CD4-positive, alpha-beta T cell treated with Interleukin-6 for 4 hours (primary cell): ENCODE measurements at regions not wholly inside any gene's neighbourhood (a gene's known extent, or its start where the extent isn't known, plus 50 kb on each side); places are given as distances from the start of the nearest gene placed in this dataset.
"Not testable (repeated sequence)": the region's sequence is repeated elsewhere in the genome, so short reads cannot be mapped to it uniquely, and the experiment has no call there.

Source experiments
- DNase-seq: peaks from one replicate; pipeline ENCODE4 v3.0.0-alpha.2; 2020; ENCODE audit warnings: mixed read lengths

DNA sequence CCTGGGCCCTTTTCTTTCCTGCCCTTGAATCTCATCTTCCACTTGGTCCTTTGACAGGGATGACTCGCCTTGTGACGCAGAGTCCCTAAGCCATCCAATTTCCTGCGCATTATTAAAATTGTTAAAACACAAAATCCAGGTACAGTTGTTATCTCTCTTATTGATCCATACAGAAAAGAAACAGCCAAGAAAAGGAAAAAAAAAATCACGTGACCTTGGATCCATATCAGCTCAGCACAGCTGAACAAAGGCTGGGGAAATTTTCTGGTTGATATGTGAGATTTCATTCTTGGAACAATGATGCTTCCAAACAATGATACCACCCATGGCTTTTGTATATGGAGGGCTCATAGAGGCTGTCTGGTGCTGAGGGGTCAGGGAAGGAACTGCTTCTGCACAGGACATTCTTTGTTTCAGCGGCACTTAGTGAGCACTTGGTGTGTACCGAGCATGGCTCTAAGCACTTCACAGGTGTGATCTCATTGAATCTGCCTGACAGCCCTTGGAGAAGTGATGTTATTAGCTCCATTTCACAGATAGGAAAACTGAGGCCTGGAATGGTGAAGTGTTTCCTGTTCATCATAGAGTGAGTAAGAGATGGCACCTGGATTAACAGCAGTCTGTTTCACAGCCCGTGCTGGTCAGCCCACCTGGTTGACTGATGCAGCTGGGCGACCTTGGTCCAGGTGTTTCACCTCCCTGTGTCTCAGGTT lies 155.0 kb upstream of the SULF2 start:
- DNase-seq: no peak

DNA sequence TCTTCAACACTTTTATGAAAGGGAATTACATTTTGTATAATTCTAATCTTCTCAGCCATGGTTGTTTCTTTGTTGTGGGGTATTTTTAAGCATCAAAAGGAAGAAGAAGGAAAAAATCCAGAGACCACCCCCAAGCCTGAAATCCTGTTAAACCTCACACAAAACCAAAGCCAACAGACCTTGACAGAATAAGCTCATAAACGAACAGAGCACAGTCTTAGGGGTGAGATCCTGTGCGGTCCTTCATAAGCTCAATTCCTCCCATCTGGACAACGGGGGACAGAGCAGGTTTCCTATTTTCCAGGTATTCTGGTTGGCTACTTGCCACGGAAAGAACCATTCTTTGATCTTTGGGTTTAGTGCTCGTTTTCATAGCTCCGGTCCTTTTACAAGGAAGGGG lies 151.3 kb upstream of the SULF2 start:
- no peak for DNase-seq

DNA sequence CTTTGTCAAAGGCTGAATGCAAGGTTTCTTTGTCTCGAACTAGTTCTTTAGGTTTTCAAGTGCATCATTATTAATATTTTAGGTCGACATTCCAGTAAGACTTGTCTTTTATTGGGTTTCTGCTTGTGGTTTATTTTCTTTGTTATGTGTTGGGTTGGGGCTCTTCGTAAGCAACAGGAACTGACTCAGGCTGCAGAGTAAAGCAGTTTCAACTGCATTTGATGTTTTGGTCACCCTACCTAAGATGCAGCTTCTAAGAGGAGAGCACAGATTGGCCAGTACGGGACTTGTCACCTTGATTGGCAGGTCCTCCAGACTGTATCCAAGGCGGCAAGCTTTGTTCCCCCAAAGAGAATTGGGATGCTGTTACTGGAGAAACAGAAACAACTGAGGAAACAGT lies 149.5 kb upstream of the SULF2 start:
- DNase-seq: no peak

DNA sequence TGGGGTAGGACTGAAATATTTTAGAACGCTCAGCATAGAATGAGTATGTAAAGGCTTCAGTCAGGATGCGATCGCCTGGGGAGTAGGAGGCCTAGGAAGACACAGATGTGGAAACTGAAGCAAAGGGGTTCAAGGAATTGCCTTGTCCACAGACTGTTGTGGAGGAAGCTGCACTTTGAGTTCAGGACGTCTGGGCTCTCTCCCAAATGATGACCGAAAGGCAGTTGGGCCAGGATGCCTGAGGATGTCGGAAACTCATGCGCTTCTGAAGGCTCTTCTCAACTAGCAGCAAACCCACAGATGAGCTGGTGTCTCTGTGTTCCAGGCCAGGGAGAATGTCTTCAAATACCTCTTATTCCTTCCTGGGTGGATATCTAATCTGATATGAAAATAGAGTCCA lies 146.2 kb upstream of the SULF2 start:
- DNase-seq: no peak

DNA sequence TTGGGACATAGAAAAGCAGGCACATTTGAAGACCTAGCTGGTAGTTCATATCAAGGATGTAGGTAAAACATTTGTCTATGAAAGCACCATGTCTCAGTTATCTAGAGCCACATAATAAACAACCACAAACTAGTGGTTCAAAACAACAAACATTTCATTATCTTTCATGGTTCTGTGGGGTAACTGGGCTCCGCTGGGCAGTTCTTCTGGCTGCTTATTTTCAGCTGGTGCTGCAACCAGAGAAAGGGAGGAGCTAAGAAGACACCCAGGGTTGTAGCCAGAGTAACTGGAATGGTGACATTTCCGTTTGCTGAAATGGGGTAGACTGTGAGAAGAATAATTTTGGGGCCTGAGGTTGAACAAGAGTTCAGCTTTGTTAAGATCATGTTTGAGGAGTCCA lies 145.7 kb upstream of the SULF2 start:
- DNase-seq: no peak

DNA sequence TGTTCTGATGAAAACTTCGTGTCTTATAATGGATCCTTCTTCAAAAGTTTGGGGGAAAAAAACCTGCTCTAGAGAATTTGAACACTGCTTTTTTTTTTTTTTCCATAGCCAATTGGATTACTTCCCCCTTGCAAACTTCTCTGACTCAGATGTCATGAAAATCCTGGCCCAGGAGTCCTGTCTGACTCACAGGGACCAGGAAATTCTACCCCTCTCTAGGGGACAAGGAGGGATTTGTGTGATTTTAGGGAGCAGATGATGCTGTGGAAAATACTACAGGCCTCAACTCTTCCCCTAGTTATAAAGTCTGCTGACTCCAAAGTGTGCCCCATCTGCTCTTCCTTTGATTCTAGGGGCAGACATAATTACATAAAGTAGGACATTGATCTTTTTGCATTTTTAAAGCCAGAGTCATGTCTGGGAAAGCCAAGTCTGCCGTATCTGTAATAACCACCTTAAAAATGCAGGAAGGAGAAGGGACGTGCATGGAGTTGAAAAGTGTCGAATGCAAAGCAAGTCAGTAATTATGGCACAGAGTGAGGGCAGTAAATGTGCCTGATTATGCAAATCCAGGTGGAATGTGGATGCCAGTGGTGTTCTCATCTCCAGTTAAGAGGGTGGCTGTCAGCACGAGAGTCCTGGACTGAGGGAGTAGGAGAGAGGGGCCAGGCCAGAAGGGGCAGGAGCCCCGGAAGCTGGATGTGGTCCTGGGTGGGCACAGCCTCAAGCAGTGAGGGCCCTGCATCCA lies 144.3 kb upstream of the SULF2 start:
- DNase-seq: no peak

DNA sequence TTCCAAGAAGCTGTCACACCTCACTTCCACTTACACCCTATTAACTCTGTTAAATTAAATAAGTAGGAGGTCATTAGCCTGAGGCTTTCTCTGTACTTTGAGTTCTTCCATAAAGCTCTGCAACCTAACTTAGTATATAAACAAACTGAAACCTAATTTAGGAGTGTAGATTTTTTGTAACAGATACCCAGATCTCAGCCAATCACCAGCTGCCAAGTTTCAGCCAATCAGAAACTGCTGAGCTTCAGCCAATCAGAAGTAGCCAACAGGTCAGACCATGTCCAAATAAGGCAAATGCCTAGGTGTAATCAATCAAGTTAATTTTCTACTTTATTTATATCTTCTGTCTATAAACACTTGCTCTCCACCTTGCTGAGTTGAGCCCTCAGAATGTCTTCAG lies 142.7 kb upstream of the SULF2 start:
- no peak for DNase-seq

DNA sequence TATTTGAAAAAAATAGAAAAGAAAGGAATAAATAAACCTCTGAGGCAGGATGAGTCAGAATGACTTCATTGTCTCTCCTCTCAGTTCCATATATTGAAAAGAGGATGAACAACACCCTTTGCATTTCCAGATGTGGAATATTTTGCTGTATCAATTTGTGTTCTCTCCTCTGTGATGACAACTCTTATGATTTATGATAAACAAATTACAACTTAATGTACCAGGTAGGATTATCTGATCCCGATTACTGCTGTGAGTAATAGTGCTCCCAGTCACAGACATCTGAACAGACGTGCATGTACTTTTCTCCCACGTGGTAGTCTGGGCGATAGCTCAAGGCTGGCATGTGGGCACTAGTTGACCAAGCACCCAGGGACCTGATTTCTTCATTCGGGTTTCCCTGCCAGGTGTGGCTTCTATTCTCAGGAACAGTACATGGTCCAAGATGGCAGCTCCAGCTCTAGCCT lies 142.1 kb upstream of the SULF2 start:
- DNase-seq: no peak

DNA sequence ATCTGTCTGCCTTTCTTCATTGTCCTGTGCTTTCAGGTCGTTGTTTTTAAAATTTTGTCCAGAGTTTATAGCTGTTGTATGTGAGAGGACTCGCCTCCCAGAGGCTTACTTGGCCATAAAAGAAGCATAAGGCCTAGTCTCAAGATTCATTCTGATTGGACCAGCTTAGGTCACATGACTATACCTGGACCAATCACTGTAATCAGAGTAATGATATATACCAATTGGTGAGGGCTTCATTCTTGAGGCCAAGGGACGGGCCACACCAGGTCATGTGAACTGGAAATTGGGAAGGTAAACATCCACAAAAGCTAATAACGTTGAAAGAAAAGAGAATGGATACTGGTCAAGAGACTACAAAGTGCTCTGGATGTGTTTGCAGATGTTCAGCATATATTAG lies 141.4 kb upstream of the SULF2 start:
- DNase-seq: no peak

DNA sequence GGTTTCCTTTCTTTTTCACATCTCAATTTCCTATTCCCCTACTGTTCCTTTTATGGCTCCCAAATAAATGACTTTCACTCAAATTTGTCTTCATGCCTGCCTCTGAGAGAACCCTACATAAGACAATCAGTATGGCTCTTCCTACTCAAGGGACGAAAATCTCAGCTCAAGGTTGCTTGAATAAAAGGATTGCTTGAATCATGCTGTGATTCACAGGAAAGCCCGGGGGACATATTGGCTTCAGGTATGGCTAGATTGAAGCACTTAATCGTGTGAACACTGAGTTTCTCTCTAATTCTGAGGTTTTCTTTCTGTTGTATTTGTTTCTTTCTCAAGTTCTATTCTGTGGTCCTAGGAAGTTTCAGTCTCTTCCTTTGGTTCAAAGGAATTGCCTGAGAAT lies 140.3 kb upstream of the SULF2 start:
- DNase-seq: no peak

DNA sequence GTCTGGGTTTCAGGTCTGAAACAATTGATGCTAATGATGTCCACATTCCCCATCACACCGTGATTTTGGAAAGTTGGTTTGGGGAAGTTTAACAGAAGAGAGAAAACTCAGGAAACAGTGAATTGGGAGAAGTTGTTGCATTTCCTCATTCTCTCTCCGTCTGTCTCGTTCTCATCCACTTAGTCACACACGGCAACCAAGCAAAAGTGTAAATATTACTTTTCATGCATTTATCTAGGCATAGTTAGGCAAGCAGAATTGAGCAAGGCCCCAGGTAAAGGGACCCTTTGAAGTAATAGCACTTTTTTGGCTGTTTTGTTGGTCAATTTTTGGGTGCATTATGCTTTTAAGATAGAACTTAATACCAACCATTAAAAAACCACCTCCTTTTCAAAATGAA lies 137.0 kb upstream of the SULF2 start:
- DNase-seq: no peak

DNA sequence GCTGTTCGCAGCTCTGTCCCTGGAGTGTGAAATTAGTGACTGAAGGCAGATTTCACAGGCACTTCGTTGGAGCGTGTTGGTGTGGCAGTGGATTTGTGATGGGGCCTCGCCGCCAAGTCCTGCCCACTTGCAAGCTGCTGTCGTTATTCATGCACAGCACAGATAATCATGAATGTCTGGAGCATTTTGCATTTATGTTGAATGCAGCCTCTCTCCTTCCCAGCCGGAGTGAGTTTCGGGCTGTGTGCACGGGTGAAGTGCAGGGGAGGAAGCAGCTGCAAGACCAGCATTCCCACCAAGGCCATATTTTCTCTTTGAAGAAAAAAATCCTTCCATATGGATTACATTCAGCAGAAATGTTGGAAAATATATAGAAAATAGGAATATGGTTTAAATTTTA lies 136.5 kb upstream of the SULF2 start:
- DNase-seq: not testable (repeated sequence)

DNA sequence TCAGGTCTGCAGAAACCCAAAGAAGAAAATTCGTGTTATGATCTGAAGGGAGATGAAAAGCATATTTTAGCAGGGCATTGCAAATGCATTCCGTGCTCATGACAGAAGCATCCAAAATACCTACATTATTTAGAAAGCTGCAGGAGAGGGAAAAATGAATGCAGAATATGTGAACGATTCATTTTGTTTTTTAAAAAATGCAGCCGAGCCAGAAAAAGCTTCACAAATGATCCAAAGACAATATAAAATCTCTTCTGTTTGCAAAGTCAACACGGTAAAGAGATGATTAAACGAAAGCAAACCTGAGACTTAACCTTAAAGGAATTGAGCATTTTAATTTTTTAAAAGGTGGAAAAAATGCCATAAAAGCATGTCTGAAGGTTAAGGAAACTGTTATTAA lies 136.1 kb upstream of the SULF2 start:
- no peak for DNase-seq

DNA sequence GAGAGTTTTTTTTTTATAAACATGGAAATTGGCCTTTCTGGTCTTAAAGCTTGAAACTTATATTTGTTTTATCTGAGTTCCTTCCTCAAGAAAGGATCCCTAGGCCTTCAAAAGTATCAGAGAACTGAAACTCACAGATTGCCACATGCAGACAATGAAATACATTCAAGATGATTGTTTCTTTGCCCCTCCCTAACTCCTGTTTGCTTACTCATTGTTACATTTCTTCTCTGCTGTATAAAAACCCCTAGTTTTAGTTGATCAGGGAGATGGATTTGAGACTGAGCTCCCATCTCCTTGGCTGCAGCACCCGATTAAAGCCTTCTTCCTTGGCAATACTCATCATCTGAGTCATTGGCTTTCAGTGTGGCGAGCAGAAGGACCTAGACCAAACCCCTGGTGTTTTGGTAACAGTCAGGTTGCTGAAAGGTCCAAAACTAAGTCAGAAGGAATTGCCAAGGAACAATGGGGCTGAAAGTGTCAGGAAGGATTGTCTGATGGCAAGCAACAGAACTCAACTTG lies 132.3 kb upstream of the SULF2 start:
- no peak for DNase-seq

DNA sequence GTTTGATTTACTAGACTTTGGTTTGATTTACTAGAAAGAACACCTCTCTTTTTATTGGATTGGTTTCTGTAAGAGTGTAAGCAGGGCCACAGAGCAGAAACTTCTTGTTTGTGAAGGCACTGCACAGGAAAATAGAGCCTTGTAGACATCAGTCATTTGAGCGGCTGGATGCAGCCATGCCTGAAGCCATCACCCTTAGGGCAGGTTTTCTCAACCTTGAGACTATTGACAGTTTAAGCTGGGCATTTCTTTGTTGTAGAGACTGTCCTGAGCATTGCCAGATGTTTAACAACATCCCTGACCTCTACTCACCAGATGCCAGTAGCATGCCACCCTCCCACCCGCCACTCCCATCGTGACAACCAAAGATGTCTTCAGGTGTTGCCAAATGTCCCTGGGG lies 130.2 kb upstream of the SULF2 start:
- no peak for DNase-seq

DNA sequence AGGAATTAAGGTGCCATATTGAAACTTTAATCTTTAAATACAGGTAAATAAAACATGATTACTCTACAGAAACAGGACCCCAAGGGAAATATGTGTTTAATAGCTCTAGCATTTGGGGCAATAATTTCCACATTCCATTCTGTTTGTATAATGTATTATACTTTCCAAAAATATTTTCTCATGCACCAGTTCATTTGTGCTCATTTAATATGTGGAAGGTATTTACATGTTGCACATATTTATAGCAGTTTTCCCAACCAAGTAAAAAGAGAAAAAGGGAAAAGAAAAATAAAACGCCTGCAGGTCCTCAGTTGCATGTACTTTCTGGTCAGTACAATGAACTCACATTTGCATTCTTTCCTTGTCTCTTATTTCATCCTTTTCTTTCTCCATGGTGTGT lies 129.5 kb upstream of the SULF2 start:
- DNase-seq: no peak

DNA sequence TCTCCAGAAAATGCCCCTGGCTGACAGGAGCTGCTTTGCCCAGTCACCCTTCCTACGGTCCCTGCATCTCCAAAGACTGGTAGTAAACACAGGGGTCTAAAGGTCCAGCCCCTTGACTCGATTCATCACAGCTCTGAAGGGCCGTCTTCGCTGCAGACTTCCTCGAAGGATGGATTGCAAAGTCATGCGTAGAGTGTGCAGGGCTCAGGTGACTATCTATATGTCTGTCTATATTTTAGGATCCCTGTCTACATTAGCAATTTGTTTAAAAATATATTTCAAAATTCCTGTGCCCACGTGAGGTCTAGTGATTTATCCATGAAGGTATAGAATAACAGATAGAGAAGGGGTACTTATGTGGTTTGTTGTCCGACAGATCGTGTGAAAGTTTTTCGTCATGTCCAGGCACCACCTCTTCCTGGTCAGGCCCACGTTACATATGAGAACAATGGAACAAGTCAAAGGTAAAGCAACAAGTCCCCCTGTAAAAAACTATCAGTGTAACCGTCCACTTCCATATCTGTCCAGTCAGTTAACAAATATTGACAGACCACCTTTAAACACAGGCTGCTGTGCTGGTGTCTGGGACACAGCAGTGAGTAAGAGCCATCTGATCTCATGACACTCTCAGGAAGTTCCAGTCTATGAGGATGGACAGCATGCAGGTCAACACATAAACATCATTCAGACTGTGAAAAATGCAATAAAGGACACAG lies 127.7 kb upstream of the SULF2 start:
- DNase-seq: not testable (repeated sequence)

DNA sequence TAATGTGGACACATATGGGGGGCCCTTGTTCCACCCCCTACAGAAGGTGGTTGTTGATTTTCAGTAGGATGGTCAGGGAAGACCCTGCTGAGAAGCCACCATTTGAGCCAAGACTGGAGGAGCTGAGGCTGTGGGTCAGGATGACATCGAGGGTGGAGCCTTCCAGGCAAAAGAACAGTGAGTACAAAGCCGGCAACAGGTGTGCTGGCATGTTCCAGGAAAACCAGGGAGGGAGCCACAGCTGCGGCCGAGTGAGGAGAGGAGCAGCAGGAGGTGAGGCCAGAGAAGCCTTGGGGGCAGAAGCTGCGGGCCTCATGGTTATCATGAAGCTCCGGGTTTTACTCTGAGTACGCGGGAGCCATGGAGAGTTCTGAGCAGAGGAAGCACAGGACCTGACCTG lies 126.9 kb upstream of the SULF2 start:
- DNase-seq: not testable (repeated sequence)

DNA sequence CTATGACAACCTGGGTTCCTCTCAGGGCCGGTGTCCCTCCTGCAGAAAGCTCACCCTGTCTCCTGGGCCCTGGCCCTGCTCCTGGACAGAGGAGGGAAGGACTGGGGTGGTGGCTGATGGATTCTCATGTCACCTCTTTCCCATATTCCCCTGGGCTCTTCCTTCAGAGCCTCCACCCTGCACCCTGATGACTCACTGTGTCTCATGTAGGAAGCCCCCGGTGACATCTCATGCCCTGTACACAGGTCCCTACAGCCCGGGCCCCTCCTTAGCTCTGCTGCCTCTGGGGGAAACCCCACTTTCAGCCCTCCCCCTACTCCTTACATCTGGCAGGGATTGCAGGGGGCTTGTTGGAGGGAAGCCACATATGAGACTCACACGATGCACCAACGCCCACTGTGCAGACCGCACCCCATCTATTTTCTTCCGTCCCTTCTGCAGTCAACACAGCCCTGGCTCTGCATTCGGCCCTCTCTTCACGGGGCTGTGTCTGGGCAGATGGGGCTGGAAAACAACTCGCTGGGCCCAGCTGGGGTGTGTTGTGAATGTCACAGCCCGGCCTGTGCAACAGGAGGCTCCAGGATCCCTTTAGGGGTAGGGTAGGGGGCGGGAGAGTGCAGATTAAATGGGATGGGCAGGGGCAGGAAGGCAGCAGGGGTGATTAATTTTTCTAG lies 124.6 kb upstream of the SULF2 start:
- DNase-seq: not testable (repeated sequence)

DNA sequence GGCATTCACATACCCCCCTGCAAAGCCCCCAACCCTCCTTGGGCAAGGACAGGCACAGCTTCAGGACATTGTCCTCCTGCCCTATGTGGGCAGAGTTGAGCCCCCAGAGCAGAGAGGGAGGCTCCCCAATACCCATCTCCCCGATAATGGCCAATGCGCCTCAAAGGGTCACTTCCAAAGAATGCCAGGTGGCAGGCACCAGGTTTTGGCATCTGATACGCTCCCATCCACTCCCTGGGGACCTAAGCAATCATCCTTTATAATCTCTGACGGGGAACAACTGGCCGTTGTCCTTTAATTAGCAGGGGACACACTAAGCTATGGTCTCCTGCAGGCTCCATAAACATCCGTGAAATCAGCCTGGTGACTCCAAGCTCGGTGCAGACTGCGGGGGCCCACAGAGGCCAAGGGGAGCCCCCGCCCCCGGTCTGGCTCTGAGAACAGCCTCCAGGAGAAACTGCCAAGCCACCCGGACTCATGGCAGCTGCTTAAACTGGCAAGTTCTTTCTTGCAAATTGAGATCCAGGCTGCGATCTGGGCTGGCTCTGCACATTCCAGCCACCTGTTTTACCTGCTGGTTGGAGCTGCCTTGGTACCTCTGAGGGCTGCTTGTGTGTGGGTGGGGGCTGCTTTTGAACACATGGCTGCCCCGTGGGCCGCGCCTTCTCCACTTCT lies 123.2 kb upstream of the SULF2 start:
- not testable (repeated sequence) for DNase-seq

DNA sequence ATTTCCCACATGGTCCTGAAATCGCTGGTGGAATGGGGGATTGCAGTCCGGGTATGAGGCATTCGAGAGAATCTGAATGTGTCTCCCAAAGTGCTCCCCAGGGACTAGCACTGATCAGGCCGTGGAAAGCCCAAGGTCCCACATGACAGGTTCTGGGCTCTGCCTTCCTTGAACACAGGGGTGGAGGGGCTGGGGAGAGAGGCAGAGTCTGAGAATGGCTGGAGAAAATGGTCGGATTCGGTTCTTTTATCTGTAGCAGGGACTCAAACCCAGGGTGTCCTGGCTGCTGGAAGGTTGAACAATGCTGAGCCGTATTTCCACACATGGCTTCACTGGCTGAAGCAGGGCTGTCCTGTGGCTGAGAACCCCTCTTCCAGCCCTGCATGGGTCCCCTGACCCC lies 122.7 kb upstream of the SULF2 start:
- DNase-seq: not testable (repeated sequence)

DNA sequence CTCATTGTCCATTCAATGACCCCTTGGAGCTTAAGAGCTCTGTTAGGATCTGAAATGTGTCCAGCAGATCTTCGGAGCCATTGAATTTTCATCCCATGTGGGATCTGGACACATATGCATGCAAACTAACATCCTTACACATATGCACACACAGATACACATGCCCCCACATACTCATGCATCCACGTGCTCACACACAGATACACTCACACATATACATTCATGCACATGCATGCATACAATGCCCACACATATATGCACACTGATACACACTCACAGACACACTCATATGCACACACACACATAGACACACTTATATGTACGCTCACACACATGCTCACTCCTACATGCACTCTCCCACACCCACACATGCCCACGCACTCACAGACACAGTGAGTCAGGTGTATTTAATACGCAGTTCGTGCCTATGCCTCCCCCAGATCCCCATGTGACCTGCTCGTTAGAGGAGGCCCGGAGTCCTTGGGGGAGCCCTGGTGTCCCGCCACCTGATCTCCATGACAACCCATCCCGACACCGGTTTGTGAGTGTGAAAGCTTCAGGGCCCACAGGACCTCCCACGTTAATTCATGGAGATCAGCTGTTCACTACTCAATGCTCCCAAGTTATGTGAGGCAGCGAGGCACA lies 121.9 kb upstream of the SULF2 start:
- DNase-seq: no peak
